ENCODE measurements at regions not wholly inside any gene's neighbourhood (a gene's known extent, or its start where the extent isn't known, plus 50 kb on each side); places are given as distances from the start of the nearest gene placed in this dataset.
A peak's percentile ranks its signal among the peaks of the same experiment; 100 is the strongest.

- TF ChIP-seq STAT1 (IDR thresholded peaks at IDR 0.05; ENCODE audit: unreplicated experiment) = no peak
- TF ChIP-seq ZNF114 (CRISPR knock-in tag; IDR thresholded peaks at IDR 0.05) = no peak
- TF ChIP-seq JUNB (IDR thresholded peaks at IDR 0.05; ENCODE audit: unreplicated experiment) = no peak
Observed at GRCh38 chr13:105538346-105538745, 997.1 kb downstream of the EFNB2 start (continued).

- H3K9me3 Mint-ChIP-seq = no peaks in the 10 kb centered on the region
- Histone ChIP-seq H4K20me1 (replicated peaks; ENCODE audit: insufficient read depth) (no peaks in the 10 kb centered on the region), H3K36me3 (ENCODE audit: insufficient read depth) (no peaks in the 10 kb centered on the region), H3K27me3 (ENCODE audit: insufficient read depth) (no peaks in the 10 kb centered on the region), H3K4me2 (no peak overlapping the region), H3K27ac (ENCODE audit: low read depth) (no peak overlapping the region), H3K9me2 (ENCODE audit: insufficient read depth) (peaks cover 10% of the 10 kb centered on the region), H3F3A (replicated peaks; ENCODE audit: low read depth) (no peaks in the 10 kb centered on the region), H2AFZ (no peak overlapping the region), H3K4me1 (ENCODE audit: insufficient read depth) (peaks cover 16% of the 10 kb centered on the region), H3K79me2 (replicated peaks; ENCODE audit: insufficient read depth) (no peaks in the 10 kb centered on the region), H3K4me3 (no peak overlapping the region)
- TF ChIP-seq POLR2AphosphoS5 (IDR thresholded peaks at IDR 0.05; ENCODE audit: low read depth) (no peak), JUNB (IDR thresholded peaks at IDR 0.05; ENCODE audit: unreplicated experiment) (no peak), NANOG (IDR thresholded peaks at IDR 0.05; ENCODE audit: borderline replicate concordance) (no peak), STAT1 (IDR thresholded peaks at IDR 0.05; ENCODE audit: unreplicated experiment) (no peak)
- H3K27ac Mint-ChIP-seq = 0 out of 2 replicates have a peak overlapping the region, but pooled peaks have one; percentile 50
- no peak for DNase-seq (ENCODE audit: low spot score)
- no peaks in the 10 kb centered on the region for H3K36me3 Mint-ChIP-seq (ENCODE audit: low read depth)
- no peak overlapping the region for H3K4me3 Mint-ChIP-seq
- H3K27me3 Mint-ChIP-seq (ENCODE audit: insufficient read depth, low read depth, poor library complexity) = peaks cover 2% of the 10 kb centered on the region
- no peak for ATAC-seq
- H3K4me1 Mint-ChIP-seq = peaks cover 16% of the 10 kb centered on the region
Observed at GRCh38 chr13:105537113-105537512, 998.3 kb downstream of the EFNB2 start.

GRCh38 chr13:105530468-105530867 is 1005.0 kb downstream of the EFNB2 start:
- H3K27ac ChIP-seq (ENCODE audit: low read depth) = no peak overlapping the region
- H3K79me2 ChIP-seq (replicated peaks; ENCODE audit: insufficient read depth) = no peaks in the 10 kb centered on the region
- ATAC-seq = no peak
- 0 out of 2 replicates have a peak overlapping the region, but pooled peaks have one; percentile 56 for H3K27ac Mint-ChIP-seq
- no peaks in the 10 kb centered on the region for H3F3A ChIP-seq (replicated peaks; ENCODE audit: low read depth)
- no peak overlapping the region for H3K4me2 ChIP-seq
- H3K27me3 ChIP-seq (ENCODE audit: insufficient read depth) = no peaks in the 10 kb centered on the region
- peaks cover 13% of the 10 kb centered on the region for H3K9me2 ChIP-seq (ENCODE audit: insufficient read depth)
- H3K4me3 ChIP-seq = no peak overlapping the region
- DNase-seq (ENCODE audit: low spot score) = no peak
- no peaks in the 10 kb centered on the region for H3K4me1 ChIP-seq (ENCODE audit: insufficient read depth)
- no peaks in the 10 kb centered on the region for H3K36me3 Mint-ChIP-seq (ENCODE audit: low read depth)
- H4K20me1 ChIP-seq (replicated peaks; ENCODE audit: insufficient read depth) = no peaks in the 10 kb centered on the region
- H3K27me3 Mint-ChIP-seq (ENCODE audit: insufficient read depth, low read depth, poor library complexity) = peaks cover 2% of the 10 kb centered on the region
- no peak overlapping the region for H2AFZ ChIP-seq
- H3K4me1 Mint-ChIP-seq = no peaks in the 10 kb centered on the region
- no peak overlapping the region for H3K4me3 Mint-ChIP-seq
- no peaks in the 10 kb centered on the region for H3K9me3 Mint-ChIP-seq
- H3K36me3 ChIP-seq (ENCODE audit: insufficient read depth) = no peaks in the 10 kb centered on the region
- TF ChIP-seq CTCF (conservative IDR thresholded peaks at IDR 0.05; ENCODE audit: low read depth in 2 of 2) = no peak
- no peak for TF ChIP-seq ZNF462 (CRISPR knock-in tag; IDR thresholded peaks at IDR 0.05)
- TF ChIP-seq EZH2phosphoT487 (IDR thresholded peaks at IDR 0.05; ENCODE audit: unreplicated experiment) = no peak
- TF ChIP-seq ETS1 (IDR thresholded peaks at IDR 0.05) = no peak
- no peak for TF ChIP-seq STAT1 (IDR thresholded peaks at IDR 0.05; ENCODE audit: unreplicated experiment)
- no peak for TF ChIP-seq EZH2 (IDR thresholded peaks at IDR 0.05; ENCODE audit: low read depth, unreplicated experiment)
- no peak for TF ChIP-seq JUNB (IDR thresholded peaks at IDR 0.05; ENCODE audit: unreplicated experiment)
- no peak for TF ChIP-seq ZNF114 (CRISPR knock-in tag; IDR thresholded peaks at IDR 0.05)

Data from GM23338 (cell line).